HepG2 (cell line): ENCODE measurements at regions not wholly inside any gene's neighbourhood (a gene's known extent, or its start where the extent isn't known, plus 50 kb on each side); places are given as distances from the start of the nearest gene placed in this dataset.

Source experiments
- ATAC-seq: fragments of 200-7000 bp; cut with Tn5 transposase; 3 replicates; pipeline ENCODE4 v1.9.1; 2020; ENCODE audit warnings: mild to moderate bottlenecking, moderate library complexity
- BruUV-seq: library from RNA; stranded (reverse); fragments of 400-500 nt; replicated peaks from 2 replicates; lab custom pipeline; 2021; lab: Mats Ljungman, UMichigan
- CTCF ChIA-PET: fragments of 300-600 bp; formaldehyde crosslinking; extraction: SDS; loops from one replicate; lab custom pipeline; 2021; ENCODE audit warnings: low total read pairs, inconsistent platforms, low intra/inter-chr PET ratio; lab: Yijun Ruan, JAX
- POLR2A ChIA-PET: fragments of 350-600 bp; sonication (Branson Sonifier 250); formaldehyde crosslinking; loops from one replicate; lab custom pipeline; 2020; ENCODE audit warnings: antibody characterized with exemption, inconsistent platforms; lab: Yijun Ruan, JAX
- DNase-seq: peaks from one replicate; pipeline ENCODE4 v3.0.0-alpha.2; 2015; ENCODE audit warnings: low spot score
- FAIRE-seq: peaks from 3 replicates; lab custom pipeline; 2011; peaks lifted over from hg19 to GRCh38; lab: Jason Lieb, UNC
- H2AFZ ChIP-seq: one replicate; pipeline ENCODE4 v1.6.1; 2011; ENCODE audit warnings: low read length, inconsistent platforms
- H3K27ac ChIP-seq: fragments of 300-600 bp; 3 replicates; pipeline ENCODE4 v1.8.0; 2011; ENCODE audit warnings: mixed run types, mild to moderate bottlenecking, mixed read lengths, low read length, inconsistent platforms; ENCODE audit not compliant: insufficient read depth; ENCODE audit errors: extremely low read length
- H3K27me3 ChIP-seq, 2 experiments: fragments of 200-600 bp in 1 of 2; 2 replicates in 1 of 2; 3 replicates in 1 of 2; pipeline versions ENCODE4 v1.6.0 to v1.8.0; 2011; ENCODE audit warnings: low read length in 2 of 2, mild to moderate bottlenecking in 2 of 2, moderate library complexity in 2 of 2, inconsistent platforms in 1 of 2; ENCODE audit not compliant: insufficient read depth in 2 of 2, control insufficient read depth in 1 of 2
- H3K36me3 ChIP-seq, 2 experiments: fragments of 200-600 bp in 1 of 2; replicated peaks in 1 of 2; 2 replicates in 1 of 2; 3 replicates in 1 of 2; pipeline versions ENCODE4 v1.5.1 to v1.8.0; 2011; ENCODE audit warnings: low read length in 2 of 2, inconsistent platforms in 1 of 2; ENCODE audit not compliant: insufficient read depth in 2 of 2, control insufficient read depth in 1 of 2
- H3K4me1 ChIP-seq: 2 replicates; pipeline ENCODE4 v1.5.1; 2012; ENCODE audit warnings: low read length, inconsistent platforms; ENCODE audit not compliant: insufficient read depth
- H3K4me2 ChIP-seq: 2 replicates; pipeline ENCODE4 v1.6.0; 2011; ENCODE audit warnings: low read depth, low read length, inconsistent platforms
- H3K4me3 ChIP-seq, 3 experiments: fragments of 200-600 bp in 1 of 3; sonication (generic), shearing (Covaris generic) in 1 of 3; replicated peaks in 1 of 3; 2 replicates each; pipeline ENCODE4 v1.5.1; 2011 to 2016; ENCODE audit warnings: low read length in 3 of 3, inconsistent platforms in 2 of 3, low read depth in 2 of 3, mild to moderate bottlenecking in 2 of 3, control low read depth in 1 of 3, mixed read lengths in 1 of 3; ENCODE audit not compliant: insufficient read depth in 1 of 3
- H3K79me2 ChIP-seq: one replicate; pipeline ENCODE4 v1.6.1; 2011; ENCODE audit warnings: low read length, inconsistent platforms; ENCODE audit not compliant: insufficient read depth
- H3K9ac ChIP-seq: 2 replicates; pipeline ENCODE4 v1.6.0; 2011; ENCODE audit warnings: mild to moderate bottlenecking, low read depth, low read length, inconsistent platforms; ENCODE audit not compliant: insufficient read depth
- H3K9me3 ChIP-seq: 2 replicates; pipeline ENCODE4 v1.5.1; 2012; ENCODE audit warnings: mild to moderate bottlenecking, low read length
- H4K20me1 ChIP-seq: 2 replicates; pipeline ENCODE4 v1.6.0; 2011; ENCODE audit warnings: inconsistent platforms, mild to moderate bottlenecking, low read length, moderate library complexity; ENCODE audit not compliant: insufficient read depth
- ATF1 ChIP-seq: IDR thresholded peaks from 2 replicates; pipeline ENCODE4 v1.6.1; 2016; ENCODE audit warnings: mild to moderate bottlenecking, control low read depth
- FIP1L1 ChIP-seq: fragments of 200-400 bp; formaldehyde crosslinking; IDR thresholded peaks from 2 replicates; pipeline ENCODE4 v1.6.1; 2018; ENCODE audit warnings: low read depth, mild to moderate bottlenecking, low read length, moderate library complexity, borderline replicate concordance; ENCODE audit not compliant: insufficient read depth
- KDM4B ChIP-seq: sonication (generic); formaldehyde crosslinking; IDR thresholded peaks from 2 replicates; pipeline ENCODE4 v1.4.0; 2020; ENCODE audit warnings: missing genetic modification reagents
- LCORL ChIP-seq, 2 experiments: fragments of 450-650 bp in 1 of 2; sonication (generic) in 1 of 2; formaldehyde crosslinking in 1 of 2; IDR thresholded peaks; 2 replicates each; pipeline versions ENCODE4 v1.5.0 to v1.6.1; 2017 to 2020; ENCODE audit warnings: antibody characterized with exemption in 1 of 2, missing genetic modification reagents in 1 of 2
- MED8 ChIP-seq: sonication (generic); formaldehyde crosslinking; IDR thresholded peaks from 2 replicates; pipeline ENCODE4 v1.8.1; 2023; ENCODE audit warnings: mild to moderate bottlenecking, missing genetic modification reagents; ENCODE audit not compliant: insufficient replicate concordance
- MLLT10 ChIP-seq: sonication (generic); formaldehyde crosslinking; IDR thresholded peaks from 2 replicates; pipeline ENCODE4 v1.4.0; 2020; ENCODE audit warnings: missing genetic modification reagents
- NR1H2 ChIP-seq: sonication (generic); formaldehyde crosslinking; IDR thresholded peaks from 2 replicates; pipeline ENCODE4 v1.8.1; 2022; ENCODE audit warnings: low read depth, missing genetic modification reagents, borderline replicate concordance
- PHF8 ChIP-seq: sonication (generic); formaldehyde crosslinking; IDR thresholded peaks from 2 replicates; pipeline ENCODE4 v1.5.0; 2020; ENCODE audit warnings: missing genetic modification reagents
- SP4 ChIP-seq: sonication (generic); formaldehyde crosslinking; IDR thresholded peaks from 2 replicates; pipeline ENCODE4 v1.8.1; 2023; ENCODE audit warnings: mild to moderate bottlenecking, missing genetic modification reagents
- ZNF674 ChIP-seq: sonication (generic); formaldehyde crosslinking; IDR thresholded peaks from 2 replicates; pipeline ENCODE4 v1.5.0; 2020; ENCODE audit warnings: low read depth, mild to moderate bottlenecking, missing genetic modification reagents
- ZNF790 ChIP-seq: sonication (generic); formaldehyde crosslinking; IDR thresholded peaks from 2 replicates; pipeline ENCODE4 v1.8.0; 2022; ENCODE audit warnings: missing genetic modification reagents, mild to moderate bottlenecking, borderline replicate concordance
- WGBS: methylation state at CpG from one replicate; pipeline ENCODE4 v1.1.6; 2017; ENCODE audit warnings: low lambda C conversion rate; 5-methylcytosine and 5-hydroxymethylcytosine counted together
- in situ Hi-C: cut with HindIII; loops from 2 replicates; pipeline ENCODE4 v1.10.0; 2017; ENCODE audit warnings: low pct_unique_long_range_greater_than_20kb; ENCODE audit not compliant: extremely low pct_ligation_motif_present
- intact Hi-C: fragments of 100-400 bp; cut with micrococcal nuclease; formaldehyde crosslinking; loops from one replicate; pipeline ENCODE4 v1.10.0; 2022; ENCODE audit not compliant: unreplicated experiment
- TF ChIP-seq, protein P1 (sequence below): sonication (generic); formaldehyde crosslinking; IDR thresholded peaks from 2 replicates; pipeline ENCODE4 v1.5.1; 2020; ENCODE audit warnings: mild to moderate bottlenecking, missing genetic modification reagents, moderate library complexity
- TF ChIP-seq, protein P2 (sequence below): sonication (generic); formaldehyde crosslinking; conservative IDR thresholded peaks from 2 replicates; pipeline ENCODE4 v1.8.1; 2023; ENCODE audit warnings: missing genetic modification reagents
- TF ChIP-seq, protein P3 (sequence below): sonication (generic); formaldehyde crosslinking; IDR thresholded peaks from 2 replicates; pipeline ENCODE4 v1.4.0; 2020; ENCODE audit warnings: mild to moderate bottlenecking, missing genetic modification reagents
- TF ChIP-seq, protein P4 (sequence below): sonication (generic); formaldehyde crosslinking; IDR thresholded peaks from 2 replicates; pipeline ENCODE4 v1.5.0; 2020; ENCODE audit warnings: missing genetic modification reagents, mild to moderate bottlenecking, borderline replicate concordance
- TF ChIP-seq, protein P5 (sequence below): IDR thresholded peaks from 2 replicates; pipeline ENCODE4 v1.6.1; 2016; ENCODE audit warnings: low read depth

DNA sequence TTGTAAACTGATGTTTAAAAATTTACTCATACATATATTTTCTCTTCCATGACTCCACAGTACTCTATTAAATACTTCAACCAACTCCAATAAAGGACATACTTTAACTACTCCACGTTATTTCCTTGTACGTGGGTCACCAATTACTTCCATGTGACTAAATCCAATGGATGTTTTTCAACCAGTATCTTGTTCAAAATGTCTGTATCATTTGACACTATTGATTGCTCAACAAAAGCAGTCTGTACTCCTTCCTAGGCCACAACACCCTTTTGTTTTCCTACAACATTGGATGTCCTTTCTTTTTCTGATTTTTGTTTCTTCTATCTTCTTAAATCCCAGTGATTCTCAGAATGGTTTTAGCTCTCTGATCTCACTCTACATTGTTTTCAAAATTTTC lies 943.7 kb downstream of the EFNA5 start:
- no peak overlapping the region for H2AFZ ChIP-seq
- H3K4me1 ChIP-seq = no peaks in the 10 kb centered on the region
- intact Hi-C loops (no loop called here), in situ Hi-C loops (no loop called here)
- no peak overlapping the region for H3K27ac ChIP-seq
- H3K4me2 ChIP-seq = no peak overlapping the region
- FAIRE-seq = no peak
- TF ChIP-seq MED8 (CRISPR knock-in tag) = no peak
- TF ChIP-seq KDM4B (CRISPR knock-in tag) = no peak
- TF ChIP-seq NR1H2 = no peak
- TF ChIP-seq ATF1 = no peak
- TF ChIP-seq, protein P1, sequence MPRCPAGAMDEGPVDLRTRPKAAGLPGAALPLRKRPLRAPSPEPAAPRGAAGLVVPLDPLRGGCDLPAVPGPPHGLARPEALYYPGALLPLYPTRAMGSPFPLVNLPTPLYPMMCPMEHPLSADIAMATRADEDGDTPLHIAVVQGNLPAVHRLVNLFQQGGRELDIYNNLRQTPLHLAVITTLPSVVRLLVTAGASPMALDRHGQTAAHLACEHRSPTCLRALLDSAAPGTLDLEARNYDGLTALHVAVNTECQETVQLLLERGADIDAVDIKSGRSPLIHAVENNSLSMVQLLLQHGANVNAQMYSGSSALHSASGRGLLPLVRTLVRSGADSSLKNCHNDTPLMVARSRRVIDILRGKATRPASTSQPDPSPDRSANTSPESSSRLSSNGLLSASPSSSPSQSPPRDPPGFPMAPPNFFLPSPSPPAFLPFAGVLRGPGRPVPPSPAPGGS (CRISPR knock-in tag) = no peak
- no peak for TF ChIP-seq ZNF790 (CRISPR knock-in tag)
- TF ChIP-seq, protein P2, sequence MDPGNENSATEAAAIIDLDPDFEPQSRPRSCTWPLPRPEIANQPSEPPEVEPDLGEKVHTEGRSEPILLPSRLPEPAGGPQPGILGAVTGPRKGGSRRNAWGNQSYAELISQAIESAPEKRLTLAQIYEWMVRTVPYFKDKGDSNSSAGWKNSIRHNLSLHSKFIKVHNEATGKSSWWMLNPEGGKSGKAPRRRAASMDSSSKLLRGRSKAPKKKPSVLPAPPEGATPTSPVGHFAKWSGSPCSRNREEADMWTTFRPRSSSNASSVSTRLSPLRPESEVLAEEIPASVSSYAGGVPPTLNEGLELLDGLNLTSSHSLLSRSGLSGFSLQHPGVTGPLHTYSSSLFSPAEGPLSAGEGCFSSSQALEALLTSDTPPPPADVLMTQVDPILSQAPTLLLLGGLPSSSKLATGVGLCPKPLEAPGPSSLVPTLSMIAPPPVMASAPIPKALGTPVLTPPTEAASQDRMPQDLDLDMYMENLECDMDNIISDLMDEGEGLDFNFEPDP (CRISPR knock-in tag) = no peak
- TF ChIP-seq FIP1L1 = no peak
- TF ChIP-seq, protein P3, sequence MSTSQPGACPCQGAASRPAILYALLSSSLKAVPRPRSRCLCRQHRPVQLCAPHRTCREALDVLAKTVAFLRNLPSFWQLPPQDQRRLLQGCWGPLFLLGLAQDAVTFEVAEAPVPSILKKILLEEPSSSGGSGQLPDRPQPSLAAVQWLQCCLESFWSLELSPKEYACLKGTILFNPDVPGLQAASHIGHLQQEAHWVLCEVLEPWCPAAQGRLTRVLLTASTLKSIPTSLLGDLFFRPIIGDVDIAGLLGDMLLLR (CRISPR knock-in tag) = no peak
- TF ChIP-seq SP4 (CRISPR knock-in tag) = no peak
- no peak for TF ChIP-seq PHF8 (CRISPR knock-in tag)
- TF ChIP-seq, protein P4, sequence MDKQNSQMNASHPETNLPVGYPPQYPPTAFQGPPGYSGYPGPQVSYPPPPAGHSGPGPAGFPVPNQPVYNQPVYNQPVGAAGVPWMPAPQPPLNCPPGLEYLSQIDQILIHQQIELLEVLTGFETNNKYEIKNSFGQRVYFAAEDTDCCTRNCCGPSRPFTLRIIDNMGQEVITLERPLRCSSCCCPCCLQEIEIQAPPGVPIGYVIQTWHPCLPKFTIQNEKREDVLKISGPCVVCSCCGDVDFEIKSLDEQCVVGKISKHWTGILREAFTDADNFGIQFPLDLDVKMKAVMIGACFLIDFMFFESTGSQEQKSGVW (CRISPR knock-in tag) = no peak
- TF ChIP-seq MLLT10 (CRISPR knock-in tag) = no peak
- TF ChIP-seq ZNF674 (CRISPR knock-in tag) = no peak
- TF ChIP-seq, protein P5, sequence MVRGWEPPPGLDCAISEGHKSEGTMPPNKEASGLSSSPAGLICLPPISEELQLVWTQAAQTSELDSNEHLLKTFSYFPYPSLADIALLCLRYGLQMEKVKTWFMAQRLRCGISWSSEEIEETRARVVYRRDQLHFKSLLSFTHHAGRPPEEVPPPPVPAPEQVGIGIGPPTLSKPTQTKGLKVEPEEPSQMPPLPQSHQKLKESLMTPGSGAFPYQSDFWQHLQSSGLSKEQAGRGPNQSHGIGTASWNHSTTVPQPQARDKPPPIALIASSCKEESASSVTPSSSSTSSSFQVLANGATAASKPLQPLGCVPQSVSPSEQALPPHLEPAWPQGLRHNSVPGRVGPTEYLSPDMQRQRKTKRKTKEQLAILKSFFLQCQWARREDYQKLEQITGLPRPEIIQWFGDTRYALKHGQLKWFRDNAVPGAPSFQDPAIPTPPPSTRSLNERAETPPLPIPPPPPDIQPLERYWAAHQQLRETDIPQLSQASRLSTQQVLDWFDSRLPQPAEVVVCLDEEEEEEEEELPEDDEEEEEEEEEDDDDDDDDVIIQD (CRISPR knock-in tag) = no peak
- no peak for TF ChIP-seq LCORL (IDR thresholded peaks at IDR 0.05)
- TF ChIP-seq LCORL (CRISPR knock-in tag; IDR thresholded peaks at IDR 0.05) = no peak
- H4K20me1 ChIP-seq = no peaks in the 10 kb centered on the region
- H3K36me3 ChIP-seq = no peaks in the 10 kb centered on the region
- no peaks in the 10 kb centered on the region for H3K27me3 ChIP-seq
- H3K4me3 ChIP-seq = no peak overlapping the region
- no peaks in the 10 kb centered on the region for H3K79me2 ChIP-seq
- WGBS = 0% methylated on average over 2 of the region's 2 CpGs
- H3K9ac ChIP-seq = no peak overlapping the region
- ChIA-PET POLR2A (no interaction called here), CTCF (no interaction called here)
- peaks cover 22% of the 10 kb centered on the region for H3K9me3 ChIP-seq
- BruUV-seq = no TSS peak
- ATAC-seq = no peak
- no peak for DNase-seq
